GM23338 (cell line): ENCODE measurements at regions not wholly inside any gene's neighbourhood (a gene's known extent, or its start where the extent isn't known, plus 50 kb on each side); places are given as distances from the start of the nearest gene placed in this dataset.
A peak's percentile ranks its signal among the peaks of the same experiment; 100 is the strongest.

Source experiments
- ATAC-seq: fragments of 200-7000 bp; cut with Tn5 transposase; 3 replicates; pipeline ENCODE4 v1.9.1; 2020
- DNase-seq: peaks from one replicate; pipeline ENCODE4 v3.0.0-alpha.2; 2015; ENCODE audit warnings: low spot score
- H2AFZ ChIP-seq: fragments of 200-600 bp; sonication (generic); 2 replicates; pipeline ENCODE4 v1.8.0; 2016; ENCODE audit warnings: antibody characterized with exemption, mild to moderate bottlenecking, moderate library complexity
- H3F3A ChIP-seq: fragments of 200-600 bp; sonication (generic); replicated peaks from 2 replicates; pipeline ENCODE4 v1.8.0; 2017; ENCODE audit warnings: antibody characterized with exemption, mixed run types, low read depth
- H3K27ac ChIP-seq: fragments of 200-600 bp; sonication (generic); 2 replicates; pipeline ENCODE4 v1.6.1; 2016; ENCODE audit warnings: low read depth
- H3K27me3 ChIP-seq: fragments of 200-600 bp; sonication (generic); 2 replicates; pipeline ENCODE4 v1.8.0; 2016; ENCODE audit warnings: mild to moderate bottlenecking, mixed run types, moderate library complexity; ENCODE audit not compliant: insufficient read depth
- H3K36me3 ChIP-seq: fragments of 200-600 bp; sonication (generic); 2 replicates; pipeline ENCODE4 v1.8.0; 2016; ENCODE audit warnings: mild to moderate bottlenecking; ENCODE audit not compliant: insufficient read depth
- H3K4me1 ChIP-seq: fragments of 200-600 bp; sonication (generic); 2 replicates; pipeline ENCODE4 v1.8.0; 2016; ENCODE audit warnings: mild to moderate bottlenecking, moderate library complexity; ENCODE audit not compliant: insufficient read depth
- H3K4me2 ChIP-seq: fragments of 200-600 bp; sonication (generic); 2 replicates; pipeline ENCODE4 v1.7.1; 2017; ENCODE audit warnings: mixed run types
- H3K4me3 ChIP-seq: fragments of 200-600 bp; sonication (generic); 2 replicates; pipeline ENCODE4 v1.6.1; 2016; ENCODE audit warnings: mixed run types
- H3K79me2 ChIP-seq: fragments of 200-600 bp; sonication (generic); replicated peaks from 2 replicates; pipeline ENCODE4 v1.8.0; 2017; ENCODE audit warnings: mild to moderate bottlenecking; ENCODE audit not compliant: insufficient read depth
- H3K9me2 ChIP-seq: fragments of 200-600 bp; sonication (generic); 2 replicates; pipeline ENCODE4 v1.8.0; 2017; ENCODE audit not compliant: insufficient read depth
- H4K20me1 ChIP-seq: fragments of 200-600 bp; sonication (generic); replicated peaks from 2 replicates; pipeline ENCODE4 v1.8.0; 2017; ENCODE audit warnings: mild to moderate bottlenecking; ENCODE audit not compliant: insufficient read depth
- H3K27ac Mint-ChIP-seq: 2 replicates; pipeline ENCODE4 v1.8.0; 2020; ENCODE audit warnings: inconsistent platforms, mild to moderate bottlenecking, moderate library complexity, mixed read lengths
- H3K27me3 Mint-ChIP-seq: 3 replicates; pipeline ENCODE4 v1.8.0; 2022; ENCODE audit warnings: low read depth, mild to moderate bottlenecking, moderate library complexity, mixed read lengths, inconsistent platforms; ENCODE audit not compliant: insufficient read depth, poor library complexity
- H3K36me3 Mint-ChIP-seq: 3 replicates; pipeline ENCODE4 v1.8.0; 2021; ENCODE audit warnings: low read depth, mild to moderate bottlenecking, inconsistent platforms, moderate library complexity, mixed read lengths
- H3K4me1 Mint-ChIP-seq: 3 replicates; pipeline ENCODE4 v1.8.0; 2020; ENCODE audit warnings: mild to moderate bottlenecking, inconsistent platforms, mixed read lengths
- H3K4me3 Mint-ChIP-seq: 3 replicates; pipeline ENCODE4 v1.8.0; 2021; ENCODE audit warnings: moderate library complexity, mild to moderate bottlenecking, inconsistent platforms, mixed read lengths
- H3K9me3 Mint-ChIP-seq: 3 replicates; pipeline ENCODE4 v1.8.0; 2020; ENCODE audit warnings: moderate library complexity, mild to moderate bottlenecking, inconsistent platforms, mixed read lengths
- EZH2phosphoT487 ChIP-seq: fragments of 200-600 bp; sonication (generic); IDR thresholded peaks from one replicate; pipeline ENCODE4 v1.8.1; 2018; ENCODE audit warnings: antibody characterized with exemption; ENCODE audit not compliant: unreplicated experiment
- TF ChIP-seq, protein P1 (sequence below): IDR thresholded peaks from 2 replicates; pipeline ENCODE4 v1.6.1; 2016; ENCODE audit warnings: antibody characterized with exemption
- TF ChIP-seq, protein P2 (sequence below): fragments of 250-450 bp; sonication (Bioruptor Pico); IDR thresholded peaks from 2 replicates; pipeline ENCODE4 v1.5.0; 2020; ENCODE audit warnings: mild to moderate bottlenecking, moderate library complexity
- TF ChIP-seq, protein P3 (sequence below), 2 experiments: fragments of 200-600 bp in 1 of 2; sonication (generic) in 1 of 2; conservative IDR thresholded peaks; 2 replicates each; pipeline versions ENCODE4 v1.5.1 to v1.6.1; 2016 to 2017; ENCODE audit warnings: antibody characterized with exemption in 2 of 2, low read depth in 2 of 2, mild to moderate bottlenecking in 2 of 2, moderate library complexity in 1 of 2

DNA sequence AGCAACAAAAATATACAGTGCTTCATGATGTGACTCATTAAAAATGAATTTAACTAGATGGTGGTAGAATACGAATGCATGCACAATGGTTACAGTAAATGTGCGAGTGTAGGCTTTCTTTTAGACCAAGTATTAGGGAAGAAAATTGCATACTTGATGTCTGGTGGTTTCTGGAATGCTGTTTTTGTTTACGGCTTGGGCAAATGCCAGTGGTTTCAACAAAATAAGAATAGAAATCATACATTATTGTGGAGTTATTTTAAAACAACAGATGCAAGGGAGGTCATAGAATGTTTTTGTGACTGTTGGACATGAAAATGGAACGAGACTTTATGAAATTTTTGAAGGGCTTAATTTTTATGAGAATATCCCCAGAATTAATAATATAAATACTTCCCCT is 580.9 kb downstream of the PLCL1 start:
- Histone ChIP-seq H3F3A (no peaks in the 10 kb centered on the region), H3K4me3 (no peak overlapping the region), H4K20me1 (no peaks in the 10 kb centered on the region), H3K27ac (no peak overlapping the region), H2AFZ (no peak overlapping the region), H3K4me1 (no peaks in the 10 kb centered on the region), H3K27me3 (no peaks in the 10 kb centered on the region), H3K4me2 (no peak overlapping the region), H3K36me3 (no peaks in the 10 kb centered on the region), H3K9me2 (no peaks in the 10 kb centered on the region), H3K79me2 (no peaks in the 10 kb centered on the region)
- Mint-ChIP-seq H3K4me3 (no peak overlapping the region), H3K9me3 (no peaks in the 10 kb centered on the region), H3K27me3 (no peaks in the 10 kb centered on the region), H3K4me1 (no peaks in the 10 kb centered on the region), H3K27ac (no peak overlapping the region), H3K36me3 (no peaks in the 10 kb centered on the region)
- DNase-seq: no peak
- TF ChIP-seq, protein P1, sequence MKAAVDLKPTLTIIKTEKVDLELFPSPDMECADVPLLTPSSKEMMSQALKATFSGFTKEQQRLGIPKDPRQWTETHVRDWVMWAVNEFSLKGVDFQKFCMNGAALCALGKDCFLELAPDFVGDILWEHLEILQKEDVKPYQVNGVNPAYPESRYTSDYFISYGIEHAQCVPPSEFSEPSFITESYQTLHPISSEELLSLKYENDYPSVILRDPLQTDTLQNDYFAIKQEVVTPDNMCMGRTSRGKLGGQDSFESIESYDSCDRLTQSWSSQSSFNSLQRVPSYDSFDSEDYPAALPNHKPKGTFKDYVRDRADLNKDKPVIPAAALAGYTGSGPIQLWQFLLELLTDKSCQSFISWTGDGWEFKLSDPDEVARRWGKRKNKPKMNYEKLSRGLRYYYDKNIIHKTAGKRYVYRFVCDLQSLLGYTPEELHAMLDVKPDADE: no peak
- TF ChIP-seq EZH2phosphoT487: no peak
- TF ChIP-seq, protein P2, sequence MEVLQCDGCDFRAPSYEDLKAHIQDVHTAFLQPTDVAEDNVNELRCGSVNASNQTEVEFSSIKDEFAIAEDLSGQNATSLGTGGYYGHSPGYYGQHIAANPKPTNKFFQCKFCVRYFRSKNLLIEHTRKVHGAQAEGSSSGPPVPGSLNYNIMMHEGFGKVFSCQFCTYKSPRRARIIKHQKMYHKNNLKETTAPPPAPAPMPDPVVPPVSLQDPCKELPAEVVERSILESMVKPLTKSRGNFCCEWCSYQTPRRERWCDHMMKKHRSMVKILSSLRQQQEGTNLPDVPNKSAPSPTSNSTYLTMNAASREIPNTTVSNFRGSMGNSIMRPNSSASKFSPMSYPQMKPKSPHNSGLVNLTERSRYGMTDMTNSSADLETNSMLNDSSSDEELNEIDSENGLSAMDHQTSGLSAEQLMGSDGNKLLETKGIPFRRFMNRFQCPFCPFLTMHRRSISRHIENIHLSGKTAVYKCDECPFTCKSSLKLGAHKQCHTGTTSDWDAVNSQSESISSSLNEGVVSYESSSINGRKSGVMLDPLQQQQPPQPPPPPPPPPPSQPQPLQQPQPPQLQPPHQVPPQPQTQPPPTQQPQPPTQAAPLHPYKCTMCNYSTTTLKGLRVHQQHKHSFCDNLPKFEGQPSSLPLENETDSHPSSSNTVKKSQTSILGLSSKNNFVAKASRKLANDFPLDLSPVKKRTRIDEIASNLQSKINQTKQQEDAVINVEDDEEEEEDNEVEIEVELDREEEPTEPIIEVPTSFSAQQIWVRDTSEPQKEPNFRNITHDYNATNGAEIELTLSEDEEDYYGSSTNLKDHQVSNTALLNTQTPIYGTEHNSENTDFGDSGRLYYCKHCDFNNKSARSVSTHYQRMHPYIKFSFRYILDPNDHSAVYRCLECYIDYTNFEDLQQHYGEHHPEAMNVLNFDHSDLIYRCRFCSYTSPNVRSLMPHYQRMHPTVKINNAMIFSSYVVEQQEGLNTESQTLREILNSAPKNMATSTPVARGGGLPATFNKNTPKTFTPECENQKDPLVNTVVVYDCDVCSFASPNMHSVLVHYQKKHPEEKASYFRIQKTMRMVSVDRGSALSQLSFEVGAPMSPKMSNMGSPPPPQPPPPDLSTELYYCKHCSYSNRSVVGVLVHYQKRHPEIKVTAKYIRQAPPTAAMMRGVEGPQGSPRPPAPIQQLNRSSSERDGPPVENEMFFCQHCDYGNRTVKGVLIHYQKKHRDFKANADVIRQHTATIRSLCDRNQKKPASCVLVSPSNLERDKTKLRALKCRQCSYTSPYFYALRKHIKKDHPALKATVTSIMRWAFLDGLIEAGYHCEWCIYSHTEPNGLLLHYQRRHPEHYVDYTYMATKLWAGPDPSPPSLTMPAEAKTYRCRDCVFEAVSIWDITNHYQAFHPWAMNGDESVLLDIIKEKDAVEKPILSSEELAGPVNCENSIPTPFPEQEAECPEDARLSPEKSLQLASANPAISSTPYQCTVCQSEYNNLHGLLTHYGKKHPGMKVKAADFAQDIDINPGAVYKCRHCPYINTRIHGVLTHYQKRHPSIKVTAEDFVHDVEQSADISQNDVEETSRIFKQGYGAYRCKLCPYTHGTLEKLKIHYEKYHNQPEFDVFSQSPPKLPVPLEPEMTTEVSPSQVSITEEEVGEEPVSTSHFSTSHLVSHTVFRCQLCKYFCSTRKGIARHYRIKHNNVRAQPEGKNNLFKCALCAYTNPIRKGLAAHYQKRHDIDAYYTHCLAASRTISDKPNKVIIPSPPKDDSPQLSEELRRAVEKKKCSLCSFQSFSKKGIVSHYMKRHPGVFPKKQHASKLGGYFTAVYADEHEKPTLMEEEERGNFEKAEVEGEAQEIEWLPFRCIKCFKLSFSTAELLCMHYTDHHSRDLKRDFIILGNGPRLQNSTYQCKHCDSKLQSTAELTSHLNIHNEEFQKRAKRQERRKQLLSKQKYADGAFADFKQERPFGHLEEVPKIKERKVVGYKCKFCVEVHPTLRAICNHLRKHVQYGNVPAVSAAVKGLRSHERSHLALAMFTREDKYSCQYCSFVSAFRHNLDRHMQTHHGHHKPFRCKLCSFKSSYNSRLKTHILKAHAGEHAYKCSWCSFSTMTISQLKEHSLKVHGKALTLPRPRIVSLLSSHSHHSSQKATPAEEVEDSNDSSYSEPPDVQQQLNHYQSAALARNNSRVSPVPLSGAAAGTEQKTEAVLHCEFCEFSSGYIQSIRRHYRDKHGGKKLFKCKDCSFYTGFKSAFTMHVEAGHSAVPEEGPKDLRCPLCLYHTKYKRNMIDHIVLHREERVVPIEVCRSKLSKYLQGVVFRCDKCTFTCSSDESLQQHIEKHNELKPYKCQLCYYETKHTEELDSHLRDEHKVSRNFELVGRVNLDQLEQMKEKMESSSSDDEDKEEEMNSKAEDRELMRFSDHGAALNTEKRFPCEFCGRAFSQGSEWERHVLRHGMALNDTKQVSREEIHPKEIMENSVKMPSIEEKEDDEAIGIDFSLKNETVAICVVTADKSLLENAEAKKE (CRISPR knock-in tag): no peak
- no peak for ATAC-seq

DNA sequence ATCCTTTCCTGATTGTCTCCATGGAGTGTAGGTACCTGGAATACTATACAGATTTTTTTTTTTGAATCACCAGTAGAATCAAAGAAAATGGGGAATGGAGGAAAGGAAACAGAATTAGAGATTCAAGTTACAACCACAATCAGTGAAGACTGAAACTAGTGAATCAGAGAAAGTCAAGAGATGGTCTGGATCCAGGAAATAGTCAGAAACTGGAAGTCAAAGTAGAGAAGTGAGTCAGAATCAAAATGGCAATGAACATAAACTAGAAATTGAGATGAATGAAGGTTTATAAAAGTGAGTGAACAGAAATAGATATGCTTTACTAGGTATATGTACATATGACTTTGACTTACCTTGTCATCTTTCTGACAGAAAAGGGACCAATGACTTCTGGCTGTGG is 579.0 kb downstream of the PLCL1 start:
- H3K27ac Mint-ChIP-seq: no peak overlapping the region
- peak overlapping the region; percentile 8; the same call in 1 of the 2 replicates for H2AFZ ChIP-seq
- no peak overlapping the region for H3K4me3 ChIP-seq
- DNase-seq (no peak), ATAC-seq (no peak)
- H4K20me1 ChIP-seq: no peaks in the 10 kb centered on the region
- no peaks in the 10 kb centered on the region for H3K79me2 ChIP-seq
- H3K27ac ChIP-seq: no peak overlapping the region
- no peaks in the 10 kb centered on the region for H3K4me1 ChIP-seq
- H3K27me3 ChIP-seq: no peaks in the 10 kb centered on the region
- no peaks in the 10 kb centered on the region for H3K4me1 Mint-ChIP-seq
- H3K36me3 ChIP-seq: no peaks in the 10 kb centered on the region
- H3K9me3 Mint-ChIP-seq: no peaks in the 10 kb centered on the region
- H3K9me2 ChIP-seq: no peaks in the 10 kb centered on the region
- H3K27me3 Mint-ChIP-seq: no peaks in the 10 kb centered on the region
- H3K4me2 ChIP-seq: no peak overlapping the region
- H3F3A ChIP-seq: no peaks in the 10 kb centered on the region
- no peak overlapping the region for H3K4me3 Mint-ChIP-seq
- no peaks in the 10 kb centered on the region for H3K36me3 Mint-ChIP-seq
- TF ChIP-seq, protein P3, sequence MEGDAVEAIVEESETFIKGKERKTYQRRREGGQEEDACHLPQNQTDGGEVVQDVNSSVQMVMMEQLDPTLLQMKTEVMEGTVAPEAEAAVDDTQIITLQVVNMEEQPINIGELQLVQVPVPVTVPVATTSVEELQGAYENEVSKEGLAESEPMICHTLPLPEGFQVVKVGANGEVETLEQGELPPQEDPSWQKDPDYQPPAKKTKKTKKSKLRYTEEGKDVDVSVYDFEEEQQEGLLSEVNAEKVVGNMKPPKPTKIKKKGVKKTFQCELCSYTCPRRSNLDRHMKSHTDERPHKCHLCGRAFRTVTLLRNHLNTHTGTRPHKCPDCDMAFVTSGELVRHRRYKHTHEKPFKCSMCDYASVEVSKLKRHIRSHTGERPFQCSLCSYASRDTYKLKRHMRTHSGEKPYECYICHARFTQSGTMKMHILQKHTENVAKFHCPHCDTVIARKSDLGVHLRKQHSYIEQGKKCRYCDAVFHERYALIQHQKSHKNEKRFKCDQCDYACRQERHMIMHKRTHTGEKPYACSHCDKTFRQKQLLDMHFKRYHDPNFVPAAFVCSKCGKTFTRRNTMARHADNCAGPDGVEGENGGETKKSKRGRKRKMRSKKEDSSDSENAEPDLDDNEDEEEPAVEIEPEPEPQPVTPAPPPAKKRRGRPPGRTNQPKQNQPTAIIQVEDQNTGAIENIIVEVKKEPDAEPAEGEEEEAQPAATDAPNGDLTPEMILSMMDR (conservative IDR thresholded peaks at IDR 0.05; ENCODE audit: low read depth in 2 of 2): no peak
- TF ChIP-seq, protein P1: no peak
